ENCODE measurements at regions not wholly inside any gene's neighbourhood (a gene's known extent, or its start where the extent isn't known, plus 50 kb on each side); places are given as distances from the start of the nearest gene placed in this dataset.

- TF ChIP-seq, protein P1, sequence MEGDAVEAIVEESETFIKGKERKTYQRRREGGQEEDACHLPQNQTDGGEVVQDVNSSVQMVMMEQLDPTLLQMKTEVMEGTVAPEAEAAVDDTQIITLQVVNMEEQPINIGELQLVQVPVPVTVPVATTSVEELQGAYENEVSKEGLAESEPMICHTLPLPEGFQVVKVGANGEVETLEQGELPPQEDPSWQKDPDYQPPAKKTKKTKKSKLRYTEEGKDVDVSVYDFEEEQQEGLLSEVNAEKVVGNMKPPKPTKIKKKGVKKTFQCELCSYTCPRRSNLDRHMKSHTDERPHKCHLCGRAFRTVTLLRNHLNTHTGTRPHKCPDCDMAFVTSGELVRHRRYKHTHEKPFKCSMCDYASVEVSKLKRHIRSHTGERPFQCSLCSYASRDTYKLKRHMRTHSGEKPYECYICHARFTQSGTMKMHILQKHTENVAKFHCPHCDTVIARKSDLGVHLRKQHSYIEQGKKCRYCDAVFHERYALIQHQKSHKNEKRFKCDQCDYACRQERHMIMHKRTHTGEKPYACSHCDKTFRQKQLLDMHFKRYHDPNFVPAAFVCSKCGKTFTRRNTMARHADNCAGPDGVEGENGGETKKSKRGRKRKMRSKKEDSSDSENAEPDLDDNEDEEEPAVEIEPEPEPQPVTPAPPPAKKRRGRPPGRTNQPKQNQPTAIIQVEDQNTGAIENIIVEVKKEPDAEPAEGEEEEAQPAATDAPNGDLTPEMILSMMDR (conservative IDR thresholded peaks at IDR 0.05) = no peak
- no peak for TF ChIP-seq ZFX (IDR thresholded peaks at IDR 0.05)
- H3K27ac ChIP-seq = no peak overlapping the region
These were observed 282.0 kb upstream of the RND3 start for GRCh38 chr2:150769421-150769820.

GRCh38 chr2:150767991-150768746 is 280.7 kb upstream of the RND3 start:
- TF ChIP-seq, protein P1 (conservative IDR thresholded peaks at IDR 0.05) = no peak
- TF ChIP-seq ZFX (IDR thresholded peaks at IDR 0.05) = no peak

GRCh38 chr2:150762571-150762970 is 275.1 kb upstream of the RND3 start:
- TF ChIP-seq, protein P1 (conservative IDR thresholded peaks at IDR 0.05) = no peak
- no peak for TF ChIP-seq ZFX (IDR thresholded peaks at IDR 0.05)

More at GRCh38 chr2:150767991-150768746, 280.7 kb upstream of the RND3 start:
- no peak overlapping the region for H3K27ac ChIP-seq

GRCh38 chr2:150759531-150759930 is 272.1 kb upstream of the RND3 start:
- no peak overlapping the region for H3K27ac ChIP-seq
- TF ChIP-seq, protein P1 (conservative IDR thresholded peaks at IDR 0.05) = no peak
- TF ChIP-seq ZFX (IDR thresholded peaks at IDR 0.05) = no peak

More at GRCh38 chr2:150762571-150762970, 275.1 kb upstream of the RND3 start:
- no peak overlapping the region for H3K27ac ChIP-seq

GRCh38 chr2:150759106-150759505 is 271.6 kb upstream of the RND3 start:
- no peak for TF ChIP-seq ZFX (IDR thresholded peaks at IDR 0.05)
- TF ChIP-seq, protein P1 (conservative IDR thresholded peaks at IDR 0.05) = no peak
- H3K27ac ChIP-seq = no peak overlapping the region

DNA sequence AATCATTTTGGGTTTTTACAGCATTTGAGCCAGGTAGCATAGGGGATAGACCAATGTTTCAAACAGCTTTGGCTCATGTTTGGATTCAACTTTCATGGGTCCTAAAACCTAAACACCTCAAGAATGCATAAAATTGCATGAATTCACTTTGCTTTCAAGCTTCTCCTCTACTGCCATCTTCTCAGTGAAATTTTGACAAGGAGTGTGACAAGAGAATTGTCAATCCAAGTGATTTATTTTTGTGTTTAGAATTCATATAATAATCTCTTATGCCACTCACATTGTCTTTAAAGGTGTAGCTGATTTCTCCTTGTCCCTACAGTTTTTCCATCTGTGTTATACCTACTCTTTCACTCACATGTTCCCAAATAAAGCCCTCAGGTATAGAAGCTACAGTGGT is 264.8 kb upstream of the RND3 start:
- TF ChIP-seq ZFX (IDR thresholded peaks at IDR 0.05) = no peak
- TF ChIP-seq, protein P1 (conservative IDR thresholded peaks at IDR 0.05) = no peak
- H3K27ac ChIP-seq = no peak overlapping the region

GRCh38 chr2:150750720-150751119 is 263.3 kb upstream of the RND3 start:
- H3K27ac ChIP-seq = no peak overlapping the region
- no peak for TF ChIP-seq ZFX (IDR thresholded peaks at IDR 0.05)

DNA sequence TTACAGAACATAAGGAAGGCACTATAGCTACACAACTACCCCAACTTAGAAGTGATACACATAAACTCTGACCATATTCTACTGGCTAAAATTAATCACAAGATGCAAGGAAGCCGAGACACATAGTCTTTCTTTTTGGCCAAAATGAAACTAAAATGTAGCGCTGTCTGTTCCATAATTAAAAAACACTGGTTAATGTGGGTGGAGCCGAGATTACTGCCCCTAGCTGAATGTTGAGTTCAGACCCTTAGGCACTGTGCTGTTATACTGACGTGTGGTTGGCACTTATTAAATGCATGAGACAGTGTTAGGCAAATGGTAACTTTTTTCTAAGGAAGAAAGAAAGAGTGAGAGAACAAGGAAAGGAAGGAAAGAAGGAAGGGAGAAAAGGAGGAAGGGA is 254.6 kb upstream of the RND3 start:
- TF ChIP-seq, protein P1 (conservative IDR thresholded peaks at IDR 0.05) = no peak
- TF ChIP-seq ZFX (IDR thresholded peaks at IDR 0.05) = no peak
- no peak overlapping the region for H3K27ac ChIP-seq
